NCI-H146 (cell line): ENCODE measurements at regions not wholly inside any gene's neighbourhood (a gene's known extent, or its start where the extent isn't known, plus 50 kb on each side); places are given as distances from the start of the nearest gene placed in this dataset.

Source experiments
- DNase-seq: peaks from one replicate; lab custom pipeline; 2025; lab: John Stamatoyannopoulos, UW

DNA sequence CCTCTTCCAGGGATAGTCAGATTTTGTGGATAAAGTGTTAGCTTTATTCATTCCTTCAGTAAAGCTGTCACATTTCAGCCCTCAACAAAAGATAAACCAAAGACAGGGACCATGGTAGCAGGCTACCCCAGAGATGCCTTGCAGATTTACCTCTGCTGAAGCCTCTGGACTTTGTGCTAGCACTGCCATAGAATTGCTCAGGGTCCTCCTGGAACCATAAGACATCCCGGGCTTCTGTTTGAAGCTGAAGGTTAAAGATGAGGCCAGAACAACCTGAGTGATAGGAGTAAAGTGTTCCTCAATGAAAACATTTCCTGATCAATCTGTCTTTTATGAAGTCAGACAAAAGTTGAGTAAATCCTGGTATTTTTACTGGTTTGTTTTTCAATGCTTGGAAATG lies 57.5 kb upstream of the ARL15 start:
- DNase-seq = no peak

DNA sequence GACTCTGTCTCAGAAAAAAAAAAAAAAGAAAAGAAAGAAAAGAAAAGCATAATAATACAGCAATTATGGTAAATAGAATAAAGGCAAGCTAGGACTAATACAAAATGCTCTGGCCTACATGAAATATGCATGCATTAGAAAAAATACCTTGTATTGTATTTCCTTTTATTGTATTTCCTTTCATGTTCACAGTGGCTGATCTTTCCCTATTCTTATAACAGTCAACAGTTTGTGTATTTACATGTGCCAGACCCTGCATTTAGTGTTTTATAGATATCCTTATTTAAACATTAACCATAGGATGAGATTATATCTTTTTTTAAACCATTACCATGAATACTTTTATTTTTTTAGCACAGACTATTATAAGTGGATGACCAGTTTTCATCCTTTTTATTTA lies 56.3 kb upstream of the ARL15 start:
- no peak for DNase-seq

- no peak for DNase-seq
Observed at GRCh38 chr5:54363669-54364068, 53.3 kb upstream of the ARL15 start.

GRCh38 chr5:54362992-54363625 lies 52.7 kb upstream of the ARL15 start:
- no peak for DNase-seq

DNA sequence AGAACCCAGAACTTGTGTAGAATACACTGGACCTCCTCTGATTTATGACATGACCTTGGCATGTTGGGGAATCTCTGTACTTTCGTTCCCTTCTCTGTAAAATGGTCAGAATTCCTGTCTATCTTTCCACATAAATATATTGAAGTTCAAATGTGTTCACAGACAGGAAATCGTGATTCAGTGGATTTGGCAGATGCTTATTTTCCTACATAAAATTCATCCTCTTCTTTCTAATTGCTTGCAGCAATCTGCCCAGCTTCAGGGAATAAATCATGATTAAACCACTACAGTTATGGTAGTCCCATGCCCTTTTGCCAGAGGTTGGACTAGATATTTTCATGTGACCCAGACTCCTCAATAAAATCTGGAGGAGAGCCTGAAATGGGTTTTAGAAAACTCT lies 52.1 kb upstream of the ARL15 start:
- DNase-seq = no peak

GRCh38 chr5:54361691-54362411 lies 51.5 kb upstream of the ARL15 start:
- no peak for DNase-seq

DNA sequence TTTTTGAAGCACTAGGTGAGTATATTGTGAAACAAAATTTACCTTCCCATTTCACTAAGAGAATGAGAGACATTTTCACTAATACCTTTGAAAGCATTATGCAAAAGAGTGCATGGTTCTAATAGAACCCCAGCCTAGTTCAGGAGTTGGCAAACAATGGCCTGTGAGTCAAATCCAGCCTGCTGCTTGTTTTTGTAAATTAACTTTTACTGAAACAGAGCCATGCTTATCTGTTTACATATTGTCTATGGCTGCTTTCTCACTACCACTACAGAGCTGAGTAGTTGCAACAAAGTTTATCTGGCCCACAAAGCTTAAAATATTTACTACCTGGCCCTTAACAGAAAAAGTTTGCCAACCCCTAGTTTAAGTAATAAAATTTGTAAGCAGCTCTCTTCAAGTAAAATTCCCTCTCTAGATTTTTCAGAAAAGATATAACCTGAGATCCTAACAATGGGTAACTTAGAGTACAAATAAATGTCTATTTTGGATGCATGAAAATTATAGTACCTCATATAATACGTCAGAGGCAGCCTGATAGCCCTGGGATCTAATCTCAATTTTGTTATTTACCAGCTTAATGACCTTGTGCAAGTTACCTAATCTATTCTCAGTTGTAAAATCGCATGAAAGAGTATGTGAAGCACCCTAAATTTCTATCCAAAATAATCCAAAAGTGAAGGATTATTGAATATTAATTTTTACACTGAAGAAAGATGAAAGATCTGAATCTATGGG lies 50.7 kb upstream of the ARL15 start:
- no peak for DNase-seq
